Fibroblast of skin of left biceps (primary cell): ENCODE measurements at regions not wholly inside any gene's neighbourhood (a gene's known extent, or its start where the extent isn't known, plus 50 kb on each side); places are given as distances from the start of the nearest gene placed in this dataset.
"Not testable (repeated sequence)": the region's sequence is repeated elsewhere in the genome, so short reads cannot be mapped to it uniquely, and the experiment has no call there.

Source experiments
- DNase-seq, 2 experiments: peaks; one replicate each; pipeline ENCODE4 v3.0.0-alpha.2; 2013; ENCODE audit warnings: low read depth in 2 of 2

DNA sequence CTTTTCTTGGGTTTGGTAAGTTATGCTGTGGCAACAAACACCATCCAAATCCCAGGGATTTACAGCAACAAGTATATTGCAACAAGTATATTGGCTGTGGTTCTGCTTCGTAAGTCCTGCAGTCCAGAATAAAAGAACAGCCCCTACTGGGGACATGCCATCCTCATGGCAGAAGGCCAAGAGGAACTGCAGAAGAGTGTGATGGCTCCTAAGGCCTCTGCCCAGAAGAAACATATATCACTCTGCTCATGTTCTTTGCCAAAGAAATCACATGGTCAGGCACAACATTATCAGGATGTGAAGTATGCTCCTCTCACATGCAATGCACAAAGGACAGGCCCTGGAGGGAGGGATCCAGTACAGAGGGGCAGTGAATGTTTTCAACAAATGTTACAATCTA is 159.6 kb upstream of the TAS2R1 start:
- no peak for DNase-seq

DNA sequence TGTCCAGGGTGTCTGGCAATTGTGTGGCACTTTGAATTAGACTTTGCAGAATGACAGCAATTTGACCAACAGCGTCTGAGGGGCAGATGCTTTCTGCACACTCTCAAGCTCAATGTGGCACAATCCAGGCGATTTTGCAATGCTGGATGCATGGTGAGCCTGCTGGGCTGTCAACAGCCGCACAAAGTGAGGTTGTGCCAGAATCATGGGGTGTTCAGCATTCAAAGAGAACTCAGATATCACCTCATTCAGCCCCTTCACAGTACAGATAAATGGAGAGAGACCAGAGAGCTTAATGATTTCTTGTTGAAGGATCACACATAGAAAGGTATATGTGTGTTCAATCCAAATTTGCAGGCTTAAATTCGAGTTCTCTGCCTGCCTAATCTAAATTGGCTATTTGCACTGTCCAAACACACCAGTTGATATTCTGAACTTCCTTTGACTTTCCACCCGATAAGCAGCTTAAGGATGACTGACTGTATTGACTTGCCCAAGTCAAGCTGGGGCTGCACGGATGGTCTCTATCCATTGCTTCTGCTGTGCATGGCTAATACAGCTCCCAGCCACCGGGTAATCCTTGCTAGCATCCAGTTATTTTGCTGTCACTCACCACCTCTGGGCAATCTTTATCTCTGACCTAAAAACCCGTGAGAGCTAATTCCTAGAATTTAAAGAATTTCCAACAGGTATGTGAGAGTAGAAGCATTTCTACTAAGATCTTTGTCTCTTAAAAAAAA is 157.9 kb upstream of the TAS2R1 start:
- no peak for DNase-seq

- DNase-seq, result no peak
These were observed 156.5 kb upstream of the TAS2R1 start for GRCh38 chr5:9786380-9787360.

GRCh38 chr5:9785751-9786150 is 155.6 kb upstream of the TAS2R1 start:
- DNase-seq, result no peak

GRCh38 chr5:9784231-9784630 is 154.1 kb upstream of the TAS2R1 start:
- no peak for DNase-seq

- no peak for DNase-seq
These were observed 152.8 kb upstream of the TAS2R1 start for GRCh38 chr5:9782826-9783560.

DNA sequence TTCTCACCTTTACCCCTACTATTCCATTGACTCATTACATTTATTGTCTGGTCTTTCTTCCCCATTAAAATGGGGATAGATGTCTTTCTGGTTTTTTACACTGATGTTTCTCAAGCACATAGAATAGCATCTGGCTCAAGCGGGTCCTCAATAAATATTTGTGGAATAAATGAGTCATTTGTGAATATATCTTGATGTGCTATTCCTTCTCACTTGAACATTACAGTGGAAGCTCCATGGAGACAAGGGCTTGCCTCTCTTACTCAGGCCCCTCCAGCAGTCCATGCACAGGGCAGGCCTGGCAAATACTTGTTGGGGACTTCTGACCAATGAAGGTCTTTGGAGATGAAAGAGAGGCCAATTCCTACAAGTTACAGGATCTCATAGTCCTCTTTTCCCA is 151.7 kb upstream of the TAS2R1 start:
- no peak for DNase-seq

GRCh38 chr5:9781275-9781674 is 151.1 kb upstream of the TAS2R1 start:
- DNase-seq, result no peak

DNA sequence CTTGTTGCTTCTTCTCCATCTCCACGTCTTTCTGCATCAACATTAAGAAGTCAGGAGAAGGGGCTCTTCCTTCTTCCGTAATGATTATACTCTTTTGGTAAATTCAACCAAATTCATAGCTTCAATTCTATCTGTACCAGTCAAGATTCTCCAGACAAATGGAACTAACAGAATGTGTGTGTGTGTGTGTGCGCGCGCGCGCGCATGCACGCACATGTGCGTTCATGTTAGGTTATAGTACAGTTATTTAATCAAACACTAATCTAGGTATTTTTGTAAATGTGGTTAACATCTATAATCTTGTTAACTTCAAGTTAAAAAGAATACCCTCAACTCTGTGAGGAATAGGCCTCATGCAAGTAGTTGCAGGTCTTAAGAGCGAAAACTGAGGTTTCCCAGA is 150.3 kb upstream of the TAS2R1 start:
- no peak for DNase-seq

DNA sequence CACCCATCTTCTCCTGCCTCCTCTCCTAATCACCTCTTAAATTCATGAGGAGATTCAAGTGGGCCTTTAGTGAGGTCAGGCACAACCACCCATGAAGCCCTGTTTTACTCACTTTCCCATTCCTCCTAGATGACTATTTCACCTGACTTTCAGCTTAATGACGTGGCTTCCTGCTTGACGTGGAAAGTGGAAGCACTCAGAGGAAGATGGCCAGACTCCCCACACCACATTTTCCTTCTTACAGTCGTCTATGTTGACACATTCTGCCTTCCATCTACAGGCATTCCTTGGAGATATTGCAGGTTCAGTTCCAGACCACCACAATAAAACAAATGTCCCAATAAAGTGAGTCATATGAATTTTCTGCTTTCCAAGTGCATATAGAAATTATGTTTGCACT is 146.4 kb upstream of the TAS2R1 start:
- DNase-seq, result peak; percentile 37 to 41

DNA sequence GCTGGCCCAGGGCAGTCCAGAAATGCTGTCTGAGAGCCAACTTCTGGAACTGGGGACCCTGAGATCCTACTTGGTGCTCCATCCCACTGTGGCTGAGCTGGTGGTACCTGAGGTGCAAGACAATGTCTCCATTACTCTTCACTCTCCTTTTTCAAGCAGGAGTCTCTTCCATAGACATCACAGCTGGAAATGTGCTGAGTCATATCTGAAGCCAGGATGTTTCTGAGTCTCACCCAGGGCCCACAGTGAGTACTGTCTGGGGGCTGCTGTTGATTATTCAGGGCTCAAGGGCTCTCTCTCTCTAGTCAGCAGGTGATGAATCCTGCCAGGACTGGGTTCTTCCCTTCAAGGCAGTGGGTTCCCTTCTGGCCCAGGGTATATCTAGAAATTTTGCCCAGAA is 145.2 kb upstream of the TAS2R1 start:
- no peak for DNase-seq

- DNase-seq, result peak; percentile 61 to 75
These were observed 144.4 kb upstream of the TAS2R1 start for GRCh38 chr5:9774472-9775079.

- DNase-seq, result no peak
These were observed 140.9 kb upstream of the TAS2R1 start for GRCh38 chr5:9771079-9771478.

DNA sequence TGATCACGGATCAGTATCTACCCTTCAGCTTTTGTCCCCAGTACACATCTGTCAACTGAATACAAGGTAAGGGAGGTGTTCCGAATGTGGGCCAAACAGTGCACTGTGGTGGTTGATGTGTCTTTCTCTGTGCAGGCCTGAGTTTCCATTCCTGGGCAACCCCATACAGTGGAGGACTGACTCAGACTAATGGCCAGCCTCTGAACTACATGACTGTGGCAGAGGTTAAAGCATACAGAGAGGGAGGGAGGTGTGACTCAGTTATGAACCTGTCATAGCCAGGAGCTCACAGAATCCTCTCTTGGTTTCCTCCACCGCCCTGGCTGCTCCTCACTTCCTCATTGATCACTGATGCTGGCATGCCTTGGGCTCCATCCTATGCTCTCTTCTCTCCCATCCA is 136.4 kb upstream of the TAS2R1 start:
- DNase-seq, result no peak

DNA sequence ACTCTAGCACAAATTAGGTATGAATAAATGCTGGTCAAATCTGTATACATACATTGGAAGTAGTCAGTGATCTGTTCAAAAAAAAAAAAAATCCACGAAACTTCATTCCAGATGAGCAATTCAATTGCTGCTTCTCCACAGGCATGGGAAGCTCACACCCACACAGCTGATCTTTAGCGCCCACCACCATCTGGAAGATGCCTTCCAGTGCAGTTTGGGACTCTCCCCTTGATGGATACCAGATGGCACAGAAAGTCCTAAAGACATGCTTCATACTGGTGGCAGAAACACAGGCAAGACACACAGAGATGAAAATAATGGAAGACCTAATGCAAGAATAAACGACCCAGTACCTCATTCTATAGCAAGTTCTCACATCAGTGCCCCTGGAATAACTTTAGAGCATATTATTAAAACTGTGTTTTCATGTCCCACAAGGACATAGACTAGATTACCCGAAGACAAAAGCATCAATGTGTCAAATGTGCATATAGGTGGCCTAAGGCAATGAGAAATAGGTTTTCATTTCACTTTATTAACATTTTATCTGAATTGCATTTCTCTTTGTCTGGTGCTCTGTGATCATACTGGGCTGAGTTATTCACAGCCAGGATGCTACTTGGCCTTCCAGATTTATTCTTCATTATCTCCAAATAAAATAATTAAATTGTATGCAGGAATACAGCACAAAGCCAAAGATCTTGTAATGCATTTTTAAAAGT is 135.4 kb upstream of the TAS2R1 start:
- DNase-seq, result peak; percentile 40 to 42

- no peak for DNase-seq
These were observed 131.6 kb upstream of the TAS2R1 start for GRCh38 chr5:9761706-9762105.

DNA sequence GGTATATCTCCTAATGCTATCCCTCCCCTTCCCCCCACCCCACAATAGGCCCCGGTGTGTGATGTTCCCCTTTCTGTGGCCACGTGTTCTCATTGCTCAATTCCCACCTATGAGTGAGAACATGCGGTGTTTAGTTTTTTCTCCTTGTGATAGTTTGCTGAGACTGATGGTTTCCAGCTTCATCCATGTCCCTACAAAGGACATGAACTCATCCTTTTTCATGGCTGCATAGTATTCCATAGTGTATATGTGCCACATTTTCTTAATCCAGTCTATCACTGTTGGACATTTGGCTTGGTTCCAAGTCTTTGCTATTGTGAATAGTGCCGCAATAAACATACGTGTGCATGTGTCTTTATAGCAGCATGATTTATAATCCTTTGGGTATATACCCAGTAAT is 122.5 kb upstream of the TAS2R1 start:
- not testable (repeated sequence) for DNase-seq

DNA sequence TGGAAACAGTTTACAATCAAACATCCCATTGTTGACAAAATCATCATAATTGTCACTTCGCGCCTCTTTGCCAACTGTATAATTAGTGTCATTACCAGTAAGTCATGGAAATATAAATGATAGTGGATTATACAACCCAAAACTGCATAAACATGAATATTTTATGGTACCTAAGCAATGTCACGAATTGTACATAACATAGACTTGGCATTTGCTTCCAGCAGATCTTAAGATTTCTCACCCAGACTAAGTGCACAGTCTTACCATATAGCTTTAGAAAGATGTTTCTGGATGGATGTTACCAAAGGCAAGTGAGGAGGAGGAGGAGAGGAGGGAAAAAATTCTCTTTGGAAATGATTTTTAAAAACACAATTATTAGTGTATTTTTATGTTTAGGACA is 113.4 kb upstream of the TAS2R1 start:
- no peak for DNase-seq

- no peak for DNase-seq
These were observed 112.7 kb upstream of the TAS2R1 start for GRCh38 chr5:9742848-9743247.

- DNase-seq, result no peak
These were observed 109.0 kb upstream of the TAS2R1 start for GRCh38 chr5:9739135-9739534.

DNA sequence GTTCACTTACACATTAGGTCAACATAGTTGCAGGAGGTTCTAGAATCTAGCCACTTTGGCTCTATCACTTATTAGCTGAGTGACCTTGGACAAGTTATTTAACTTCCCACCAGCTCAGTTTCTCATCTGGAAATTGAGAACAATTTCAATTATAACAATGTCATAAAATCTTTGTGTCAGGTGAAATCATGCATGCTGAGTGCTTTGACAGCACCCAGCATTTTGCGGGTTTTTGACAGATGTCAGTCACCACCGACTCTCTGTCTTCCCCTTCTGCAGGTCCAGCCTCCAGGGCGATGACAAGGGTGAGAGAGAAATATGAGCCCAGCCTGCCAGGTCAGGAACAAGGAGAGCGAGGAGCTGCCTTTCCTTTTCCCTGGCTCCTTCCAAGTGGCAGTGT is 107.1 kb upstream of the TAS2R1 start:
- DNase-seq, result no peak
